ENCODE measurements at regions not wholly inside any gene's neighbourhood (a gene's known extent, or its start where the extent isn't known, plus 50 kb on each side); places are given as distances from the start of the nearest gene placed in this dataset.

DNA sequence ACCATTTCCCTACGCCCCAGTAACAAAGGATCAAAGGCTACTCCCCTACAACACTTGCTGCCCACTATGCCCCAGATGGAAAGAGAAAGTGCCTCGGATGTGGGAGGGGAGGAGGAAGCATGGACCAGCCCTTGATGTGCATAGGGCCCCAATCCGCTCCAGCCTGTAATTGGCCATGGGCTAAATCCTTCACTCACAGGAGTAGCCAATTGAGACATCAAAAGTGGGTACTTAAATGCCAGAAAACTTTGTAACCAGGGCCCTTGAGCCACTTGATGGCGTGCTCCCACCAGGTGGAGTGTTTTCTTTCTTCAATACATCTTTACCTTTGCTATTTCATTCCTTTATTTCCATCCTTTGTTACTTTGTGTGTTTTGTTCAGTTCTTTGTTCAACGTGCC lies 500.5 kb upstream of the LRRN3 start:
- ChIA-PET POLR2A (no interaction called here), CTCF (ENCODE audit: low intra/inter-chr PET ratio, low total read pairs) (no interaction called here)
- intact Hi-C loops (cut with micrococcal nuclease; ENCODE audit: unreplicated experiment) (loop anchor here (5.0 kb wide), 1 partner anchor 507 kb away; no protein-coding TSS in a partner anchor), in situ Hi-C loops (cut with HindIII; ENCODE audit: extremely low pct_ligation_motif_present, low pct_unique_long_range_greater_than_20kb) (no loop called here)
- no peak for TF ChIP-seq ZNF430 (CRISPR knock-in tag; IDR thresholded peaks at IDR 0.05)
- no peak for TF ChIP-seq ZNF468 (CRISPR knock-in tag; IDR thresholded peaks at IDR 0.05)
- no peak for TF ChIP-seq ZNF674 (CRISPR knock-in tag; IDR thresholded peaks at IDR 0.05; ENCODE audit: low read depth)
- TF ChIP-seq ZNF20 (CRISPR knock-in tag; IDR thresholded peaks at IDR 0.05), result no peak
- peak; percentile 29 for TF ChIP-seq STAG1 (CRISPR knock-in tag; IDR thresholded peaks at IDR 0.05)
- Histone ChIP-seq H3K4me3 (replicated peaks in 1 of 3; ENCODE audit: insufficient read depth in 1 of 3, low read depth in 2 of 3, low read length in 3 of 3) (no peak overlapping the region), H3K4me1 (ENCODE audit: insufficient read depth, low read length) (no peaks in the 10 kb centered on the region), H3K79me2 (ENCODE audit: insufficient read depth, low read length) (no peaks in the 10 kb centered on the region), H3K27me3 (ENCODE audit: control insufficient read depth in 1 of 2, insufficient read depth in 2 of 2, low read length in 2 of 2) (no peaks in the 10 kb centered on the region; a peak in 1 of 5 replicates), H3K27ac (ENCODE audit: extremely low read length, insufficient read depth, low read length) (no peak overlapping the region), H3K9ac (ENCODE audit: insufficient read depth, low read depth, low read length) (no peak overlapping the region), H3K4me2 (ENCODE audit: low read depth, low read length) (no peak overlapping the region), H3K9me3 (ENCODE audit: low read length) (no peaks in the 10 kb centered on the region), H2AFZ (ENCODE audit: low read length) (no peak overlapping the region), H3K36me3 (replicated peaks in 1 of 2; ENCODE audit: control insufficient read depth in 1 of 2, insufficient read depth in 2 of 2, low read length in 2 of 2) (no peaks in the 10 kb centered on the region), H4K20me1 (ENCODE audit: insufficient read depth, low read length) (no peaks in the 10 kb centered on the region)
- DNase-seq (ENCODE audit: low spot score) (no peak), FAIRE-seq (no peak), ATAC-seq (no peak)
- 10% methylated on average over 5 of the region's 5 CpGs for WGBS (ENCODE audit: low lambda C conversion rate)
- BruUV-seq (replicated peaks), result no TSS peak

DNA sequence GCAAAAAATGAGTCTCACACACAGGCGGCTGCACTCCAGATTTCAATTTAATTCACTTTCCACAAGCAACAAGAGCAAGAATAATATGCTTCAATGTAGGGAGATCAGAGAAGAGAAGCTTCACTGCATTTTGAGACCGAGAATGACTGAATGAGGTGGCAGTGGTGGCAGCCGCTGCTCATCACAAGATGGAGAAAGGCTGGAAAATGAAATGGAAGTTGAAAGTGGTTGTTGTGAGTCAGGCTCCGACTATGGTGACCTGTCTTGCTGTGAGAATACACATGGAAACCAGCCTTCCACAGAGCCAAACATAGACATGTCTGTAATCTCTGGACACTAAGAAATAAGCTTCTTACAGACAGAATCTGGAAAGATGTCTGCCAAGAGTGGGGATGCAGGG lies 499.6 kb upstream of the LRRN3 start:
- FAIRE-seq (no peak), DNase-seq (ENCODE audit: low spot score) (no peak), ATAC-seq (no peak)
- H3K9me3 ChIP-seq (ENCODE audit: low read length), result no peaks in the 10 kb centered on the region
- H4K20me1 ChIP-seq (ENCODE audit: insufficient read depth, low read length), result no peaks in the 10 kb centered on the region
- H2AFZ ChIP-seq (ENCODE audit: low read length), result peak overlapping the region; percentile 15
- TF ChIP-seq NCOA5 (CRISPR knock-in tag; IDR thresholded peaks at IDR 0.05), result no peak
- no peak for TF ChIP-seq LCORL (IDR thresholded peaks at IDR 0.05)
- no peak for TF ChIP-seq LCORL (CRISPR knock-in tag; IDR thresholded peaks at IDR 0.05)
- TF ChIP-seq, protein P1, sequence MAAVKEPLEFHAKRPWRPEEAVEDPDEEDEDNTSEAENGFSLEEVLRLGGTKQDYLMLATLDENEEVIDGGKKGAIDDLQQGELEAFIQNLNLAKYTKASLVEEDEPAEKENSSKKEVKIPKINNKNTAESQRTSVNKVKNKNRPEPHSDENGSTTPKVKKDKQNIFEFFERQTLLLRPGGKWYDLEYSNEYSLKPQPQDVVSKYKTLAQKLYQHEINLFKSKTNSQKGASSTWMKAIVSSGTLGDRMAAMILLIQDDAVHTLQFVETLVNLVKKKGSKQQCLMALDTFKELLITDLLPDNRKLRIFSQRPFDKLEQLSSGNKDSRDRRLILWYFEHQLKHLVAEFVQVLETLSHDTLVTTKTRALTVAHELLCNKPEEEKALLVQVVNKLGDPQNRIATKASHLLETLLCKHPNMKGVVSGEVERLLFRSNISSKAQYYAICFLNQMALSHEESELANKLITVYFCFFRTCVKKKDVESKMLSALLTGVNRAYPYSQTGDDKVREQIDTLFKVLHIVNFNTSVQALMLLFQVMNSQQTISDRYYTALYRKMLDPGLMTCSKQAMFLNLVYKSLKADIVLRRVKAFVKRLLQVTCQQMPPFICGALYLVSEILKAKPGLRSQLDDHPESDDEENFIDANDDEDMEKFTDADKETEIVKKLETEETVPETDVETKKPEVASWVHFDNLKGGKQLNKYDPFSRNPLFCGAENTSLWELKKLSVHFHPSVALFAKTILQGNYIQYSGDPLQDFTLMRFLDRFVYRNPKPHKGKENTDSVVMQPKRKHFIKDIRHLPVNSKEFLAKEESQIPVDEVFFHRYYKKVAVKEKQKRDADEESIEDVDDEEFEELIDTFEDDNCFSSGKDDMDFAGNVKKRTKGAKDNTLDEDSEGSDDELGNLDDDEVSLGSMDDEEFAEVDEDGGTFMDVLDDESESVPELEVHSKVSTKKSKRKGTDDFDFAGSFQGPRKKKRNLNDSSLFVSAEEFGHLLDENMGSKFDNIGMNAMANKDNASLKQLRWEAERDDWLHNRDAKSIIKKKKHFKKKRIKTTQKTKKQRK (IDR thresholded peaks at IDR 0.05; ENCODE audit: low read length), result no peak
- TF ChIP-seq ATAD3A (CRISPR knock-in tag; IDR thresholded peaks at IDR 0.05), result no peak
- H3K27ac ChIP-seq (ENCODE audit: extremely low read length, insufficient read depth, low read length), result no peak overlapping the region
- POLR2A ChIA-PET, result no interaction called here
- in situ Hi-C loops (cut with HindIII; ENCODE audit: extremely low pct_ligation_motif_present, low pct_unique_long_range_greater_than_20kb) (no loop called here), intact Hi-C loops (cut with micrococcal nuclease; ENCODE audit: unreplicated experiment) (loop anchor here (5.0 kb wide), 1 partner anchor 506 kb away; no protein-coding TSS in a partner anchor)
- no peaks in the 10 kb centered on the region for H3K4me1 ChIP-seq (ENCODE audit: insufficient read depth, low read length)
- no peak overlapping the region for H3K9ac ChIP-seq (ENCODE audit: insufficient read depth, low read depth, low read length)
- 10% methylated on average over 4 of the region's 4 CpGs for WGBS (ENCODE audit: low lambda C conversion rate)
- no peak overlapping the region for H3K4me2 ChIP-seq (ENCODE audit: low read depth, low read length)
- no peaks in the 10 kb centered on the region for H3K79me2 ChIP-seq (ENCODE audit: insufficient read depth, low read length)
- H3K4me3 ChIP-seq (replicated peaks in 1 of 3; ENCODE audit: insufficient read depth in 1 of 3, low read depth in 2 of 3, low read length in 3 of 3), result no peak overlapping the region
- CTCF ChIA-PET (ENCODE audit: low intra/inter-chr PET ratio, low total read pairs), result no interaction called here
- no peaks in the 10 kb centered on the region; a peak in 1 of 5 replicates for H3K27me3 ChIP-seq (ENCODE audit: control insufficient read depth in 1 of 2, insufficient read depth in 2 of 2, low read length in 2 of 2)
- H3K36me3 ChIP-seq (replicated peaks in 1 of 2; ENCODE audit: control insufficient read depth in 1 of 2, insufficient read depth in 2 of 2, low read length in 2 of 2), result no peaks in the 10 kb centered on the region
- no TSS peak for BruUV-seq (replicated peaks)
